HG02763 (cell line): ENCODE measurements at regions not wholly inside any gene's neighbourhood (a gene's known extent, or its start where the extent isn't known, plus 50 kb on each side); places are given as distances from the start of the nearest gene placed in this dataset.
"Not testable (repeated sequence)": the region's sequence is repeated elsewhere in the genome, so short reads cannot be mapped to it uniquely, and the experiment has no call there.

Experiments
- ATAC-seq: cut with Tn5 transposase; IDR thresholded peaks from one replicate; pipeline ENCODE4 v1.9.1; 2021; ENCODE audit warnings: mild to moderate bottlenecking, moderate library complexity; ENCODE audit not compliant: unreplicated experiment

GRCh38 chr6:27593200-27593818 is 120.4 kb upstream of the ZNF184 start:
- no peak for ATAC-seq

GRCh38 chr6:27592481-27593199 is 119.7 kb upstream of the ZNF184 start:
- no peak for ATAC-seq

GRCh38 chr6:27591699-27592480 is 119.0 kb upstream of the ZNF184 start:
- no peak for ATAC-seq

- not testable (repeated sequence) for ATAC-seq
These were observed 112.4 kb upstream of the ZNF184 start for GRCh38 chr6:27585316-27585715.

- ATAC-seq: no peak
These were observed 111.4 kb upstream of the ZNF184 start for GRCh38 chr6:27584326-27584725.

- ATAC-seq: no peak
These were observed 110.2 kb upstream of the ZNF184 start for GRCh38 chr6:27582928-27583725.

GRCh38 chr6:27579973-27580372 is 107.1 kb upstream of the ZNF184 start:
- ATAC-seq: no peak

- ATAC-seq: no peak
These were observed 105.0 kb upstream of the ZNF184 start for GRCh38 chr6:27577922-27578321.

- ATAC-seq: no peak
These were observed 102.9 kb upstream of the ZNF184 start for GRCh38 chr6:27575594-27576361.

- no peak for ATAC-seq
These were observed 95.5 kb upstream of the ZNF184 start for GRCh38 chr6:27568226-27568897.

- ATAC-seq: no peak
These were observed 93.2 kb upstream of the ZNF184 start for GRCh38 chr6:27565839-27566779.

- ATAC-seq: no peak
These were observed 89.1 kb upstream of the ZNF184 start for GRCh38 chr6:27562027-27562410.

- ATAC-seq: no peak
These were observed 85.3 kb upstream of the ZNF184 start for GRCh38 chr6:27558028-27558724.

- ATAC-seq: no peak
These were observed 83.5 kb upstream of the ZNF184 start for GRCh38 chr6:27556406-27556805.

GRCh38 chr6:27553123-27553904 is 80.4 kb upstream of the ZNF184 start:
- no peak for ATAC-seq

- ATAC-seq: no peak
These were observed 78.7 kb upstream of the ZNF184 start for GRCh38 chr6:27551607-27552006.

- ATAC-seq: no peak
These were observed 77.8 kb upstream of the ZNF184 start for GRCh38 chr6:27550692-27551091.
